ENCODE measurements at regions not wholly inside any gene's neighbourhood (a gene's known extent, or its start where the extent isn't known, plus 50 kb on each side); places are given as distances from the start of the nearest gene placed in this dataset.

DNA sequence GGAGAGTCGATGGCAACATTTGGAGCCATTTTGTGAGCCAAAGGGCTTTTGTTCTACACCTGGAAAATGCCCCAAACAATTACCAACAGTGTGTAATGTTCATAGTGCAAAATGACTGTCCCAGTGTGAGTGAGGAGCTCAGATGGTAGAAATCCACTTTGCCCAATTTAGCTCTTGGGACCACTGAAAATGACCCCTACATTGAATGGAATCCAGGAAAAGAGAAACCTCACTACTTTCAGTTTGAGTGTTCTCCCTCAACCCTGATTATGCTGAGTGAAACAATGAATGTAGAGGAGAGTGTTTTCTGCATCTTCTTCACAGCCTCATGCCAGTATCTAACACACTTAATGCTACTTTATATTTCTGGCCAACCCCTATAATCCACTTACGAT lies 84.9 kb upstream of the NRN1 start:
- no peaks in the 10 kb centered on the region for H3K79me2 ChIP-seq (ENCODE audit: insufficient read depth, low read length)
- H3K4me3 ChIP-seq (ENCODE audit: low read length, poor library complexity, severe bottlenecking): no peak overlapping the region
- H4K20me1 ChIP-seq (ENCODE audit: insufficient read depth, low read length, poor library complexity, severe bottlenecking): no peaks in the 10 kb centered on the region
- no peak overlapping the region for H3K4me2 ChIP-seq (ENCODE audit: low read depth, low read length, poor library complexity, severe bottlenecking)
- H3K36me3 ChIP-seq (ENCODE audit: insufficient read depth, low read length): no peaks in the 10 kb centered on the region
- no peaks in the 10 kb centered on the region for H3K9me2 ChIP-seq (replicated peaks; ENCODE audit: low read depth, low read length)
- no peak overlapping the region for H2AFZ ChIP-seq (ENCODE audit: low read length)
- H3F3A ChIP-seq (ENCODE audit: low read depth): no peaks in the 10 kb centered on the region
- no peaks in the 10 kb centered on the region for H3K9me3 ChIP-seq (ENCODE audit: insufficient read depth, low read depth, low read length)
- H3K9ac ChIP-seq (ENCODE audit: low read depth, low read length, poor library complexity, severe bottlenecking): no peak overlapping the region
- no peaks in the 10 kb centered on the region for H3K27me3 ChIP-seq (ENCODE audit: insufficient read depth, low read length, poor library complexity, severe bottlenecking)
- TF ChIP-seq, protein P1, sequence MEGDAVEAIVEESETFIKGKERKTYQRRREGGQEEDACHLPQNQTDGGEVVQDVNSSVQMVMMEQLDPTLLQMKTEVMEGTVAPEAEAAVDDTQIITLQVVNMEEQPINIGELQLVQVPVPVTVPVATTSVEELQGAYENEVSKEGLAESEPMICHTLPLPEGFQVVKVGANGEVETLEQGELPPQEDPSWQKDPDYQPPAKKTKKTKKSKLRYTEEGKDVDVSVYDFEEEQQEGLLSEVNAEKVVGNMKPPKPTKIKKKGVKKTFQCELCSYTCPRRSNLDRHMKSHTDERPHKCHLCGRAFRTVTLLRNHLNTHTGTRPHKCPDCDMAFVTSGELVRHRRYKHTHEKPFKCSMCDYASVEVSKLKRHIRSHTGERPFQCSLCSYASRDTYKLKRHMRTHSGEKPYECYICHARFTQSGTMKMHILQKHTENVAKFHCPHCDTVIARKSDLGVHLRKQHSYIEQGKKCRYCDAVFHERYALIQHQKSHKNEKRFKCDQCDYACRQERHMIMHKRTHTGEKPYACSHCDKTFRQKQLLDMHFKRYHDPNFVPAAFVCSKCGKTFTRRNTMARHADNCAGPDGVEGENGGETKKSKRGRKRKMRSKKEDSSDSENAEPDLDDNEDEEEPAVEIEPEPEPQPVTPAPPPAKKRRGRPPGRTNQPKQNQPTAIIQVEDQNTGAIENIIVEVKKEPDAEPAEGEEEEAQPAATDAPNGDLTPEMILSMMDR (conservative IDR thresholded peaks at IDR 0.05; ENCODE audit: low read length): no peak
- no peak for TF ChIP-seq EZH2phosphoT487 (IDR thresholded peaks at IDR 0.05; ENCODE audit: borderline replicate concordance)
- H3K4me1 ChIP-seq (ENCODE audit: insufficient read depth, low read length, poor library complexity, severe bottlenecking): no peaks in the 10 kb centered on the region

GRCh38 chr6:6090861-6091607 lies 84.3 kb upstream of the NRN1 start:
- TF ChIP-seq EZH2phosphoT487 (IDR thresholded peaks at IDR 0.05; ENCODE audit: borderline replicate concordance): no peak
- TF ChIP-seq, protein P1 (conservative IDR thresholded peaks at IDR 0.05; ENCODE audit: low read length): no peak
- Histone ChIP-seq H3K27me3 (ENCODE audit: insufficient read depth, low read length, poor library complexity, severe bottlenecking) (no peaks in the 10 kb centered on the region), H3K4me3 (ENCODE audit: low read length, poor library complexity, severe bottlenecking) (no peak overlapping the region), H3K9me3 (ENCODE audit: insufficient read depth, low read depth, low read length) (no peaks in the 10 kb centered on the region), H3K4me2 (ENCODE audit: low read depth, low read length, poor library complexity, severe bottlenecking) (no peak overlapping the region), H3K36me3 (ENCODE audit: insufficient read depth, low read length) (no peaks in the 10 kb centered on the region), H3K4me1 (ENCODE audit: insufficient read depth, low read length, poor library complexity, severe bottlenecking) (no peaks in the 10 kb centered on the region), H3K9ac (ENCODE audit: low read depth, low read length, poor library complexity, severe bottlenecking) (no peak overlapping the region), H4K20me1 (ENCODE audit: insufficient read depth, low read length, poor library complexity, severe bottlenecking) (no peaks in the 10 kb centered on the region), H2AFZ (ENCODE audit: low read length) (no peak overlapping the region), H3F3A (ENCODE audit: low read depth) (no peaks in the 10 kb centered on the region), H3K9me2 (replicated peaks; ENCODE audit: low read depth, low read length) (no peaks in the 10 kb centered on the region), H3K79me2 (ENCODE audit: insufficient read depth, low read length) (no peaks in the 10 kb centered on the region)

DNA sequence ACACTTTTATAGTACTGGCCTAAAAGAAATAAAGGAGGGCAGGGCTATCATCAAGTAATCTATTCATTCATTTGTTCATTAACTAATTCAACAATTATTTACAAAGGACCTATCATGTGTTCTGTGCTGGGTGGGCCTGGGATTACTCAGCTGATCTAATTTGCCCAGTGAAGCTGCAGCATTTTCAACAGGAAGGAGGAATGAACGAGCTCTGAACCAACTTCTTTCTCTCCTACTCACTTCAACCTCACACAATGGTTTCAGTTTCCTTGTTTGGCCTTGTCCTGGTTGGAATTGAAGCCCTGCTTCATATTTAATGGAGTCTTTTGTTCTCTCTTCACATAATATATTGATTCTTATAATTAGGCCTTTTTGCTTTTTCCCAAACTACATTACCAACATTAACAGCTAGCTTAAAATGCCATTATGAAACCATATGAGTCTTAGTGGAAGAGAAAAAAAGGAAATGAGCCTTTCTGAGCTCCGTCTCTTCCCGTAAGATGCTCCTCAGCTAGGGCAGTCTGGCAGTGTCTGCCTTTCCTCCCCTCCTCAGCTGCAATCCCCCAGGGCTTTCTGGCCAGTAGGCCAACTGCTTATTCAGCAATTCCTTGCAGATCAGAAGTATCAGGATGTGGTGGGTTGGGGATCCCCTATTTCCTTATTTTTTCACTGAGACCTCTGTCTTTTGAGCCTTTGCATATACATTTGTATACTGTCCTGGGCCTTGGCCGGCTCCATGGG lies 79.4 kb upstream of the NRN1 start:
- no peak for TF ChIP-seq EZH2phosphoT487 (IDR thresholded peaks at IDR 0.05; ENCODE audit: borderline replicate concordance)
- TF ChIP-seq, protein P1 (conservative IDR thresholded peaks at IDR 0.05; ENCODE audit: low read length): no peak
- H3K36me3 ChIP-seq (ENCODE audit: insufficient read depth, low read length): no peaks in the 10 kb centered on the region
- no peaks in the 10 kb centered on the region for H3F3A ChIP-seq (ENCODE audit: low read depth)
- H3K4me1 ChIP-seq (ENCODE audit: insufficient read depth, low read length, poor library complexity, severe bottlenecking): no peaks in the 10 kb centered on the region
- H3K9me2 ChIP-seq (replicated peaks; ENCODE audit: low read depth, low read length): no peaks in the 10 kb centered on the region
- H3K9me3 ChIP-seq (ENCODE audit: insufficient read depth, low read depth, low read length): no peaks in the 10 kb centered on the region
- H4K20me1 ChIP-seq (ENCODE audit: insufficient read depth, low read length, poor library complexity, severe bottlenecking): no peaks in the 10 kb centered on the region
- H3K4me2 ChIP-seq (ENCODE audit: low read depth, low read length, poor library complexity, severe bottlenecking): no peak overlapping the region
- no peaks in the 10 kb centered on the region for H3K27me3 ChIP-seq (ENCODE audit: insufficient read depth, low read length, poor library complexity, severe bottlenecking)
- H3K79me2 ChIP-seq (ENCODE audit: insufficient read depth, low read length): no peaks in the 10 kb centered on the region
- no peak overlapping the region for H3K4me3 ChIP-seq (ENCODE audit: low read length, poor library complexity, severe bottlenecking)
- no peak overlapping the region for H2AFZ ChIP-seq (ENCODE audit: low read length)
- H3K9ac ChIP-seq (ENCODE audit: low read depth, low read length, poor library complexity, severe bottlenecking): no peak overlapping the region
